ENCODE measurements at regions not wholly inside any gene's neighbourhood (a gene's known extent, or its start where the extent isn't known, plus 50 kb on each side); places are given as distances from the start of the nearest gene placed in this dataset.

DNA sequence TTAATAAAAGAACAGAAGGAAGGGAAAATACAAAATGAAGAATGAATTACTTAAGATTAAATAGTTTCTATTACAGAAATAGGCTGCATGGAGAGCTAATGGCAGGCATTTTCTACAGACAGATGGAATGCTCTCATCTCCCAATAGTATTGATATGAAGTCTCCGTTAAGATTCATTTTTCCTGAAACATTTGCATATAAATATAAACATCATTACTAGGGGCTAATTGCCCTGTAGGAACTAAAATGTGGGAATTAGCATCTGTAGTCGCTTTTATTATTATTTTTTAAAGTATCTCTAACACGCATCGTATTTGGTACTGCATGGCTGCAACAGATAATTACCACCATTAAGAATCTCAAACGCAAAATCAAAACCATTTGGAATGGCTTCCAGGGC is 2275.5 kb downstream of the MAT2B start:
- Histone ChIP-seq H3K4me2 (ENCODE audit: insufficient read depth, low read length) (no peak overlapping the region), H2AFZ (ENCODE audit: low read length) (no peak overlapping the region), H3K4me1 (ENCODE audit: insufficient read depth, low read length) (no peaks in the 10 kb centered on the region), H3K27me3 (ENCODE audit: insufficient read depth, low read length) (no peaks in the 10 kb centered on the region), H3K79me2 (ENCODE audit: insufficient read depth, low read length) (no peaks in the 10 kb centered on the region), H4K20me1 (ENCODE audit: insufficient read depth, low read length) (no peaks in the 10 kb centered on the region), H3K9me3 (ENCODE audit: low read depth, low read length) (peaks cover 2% of the 10 kb centered on the region), H3K27ac (ENCODE audit: low read depth, low read length) (no peak overlapping the region), H3K36me3 (ENCODE audit: insufficient read depth, low read length) (no peaks in the 10 kb centered on the region), H3K4me3 (ENCODE audit: insufficient read depth, low read length) (no peak overlapping the region)
- TF ChIP-seq, protein P1, sequence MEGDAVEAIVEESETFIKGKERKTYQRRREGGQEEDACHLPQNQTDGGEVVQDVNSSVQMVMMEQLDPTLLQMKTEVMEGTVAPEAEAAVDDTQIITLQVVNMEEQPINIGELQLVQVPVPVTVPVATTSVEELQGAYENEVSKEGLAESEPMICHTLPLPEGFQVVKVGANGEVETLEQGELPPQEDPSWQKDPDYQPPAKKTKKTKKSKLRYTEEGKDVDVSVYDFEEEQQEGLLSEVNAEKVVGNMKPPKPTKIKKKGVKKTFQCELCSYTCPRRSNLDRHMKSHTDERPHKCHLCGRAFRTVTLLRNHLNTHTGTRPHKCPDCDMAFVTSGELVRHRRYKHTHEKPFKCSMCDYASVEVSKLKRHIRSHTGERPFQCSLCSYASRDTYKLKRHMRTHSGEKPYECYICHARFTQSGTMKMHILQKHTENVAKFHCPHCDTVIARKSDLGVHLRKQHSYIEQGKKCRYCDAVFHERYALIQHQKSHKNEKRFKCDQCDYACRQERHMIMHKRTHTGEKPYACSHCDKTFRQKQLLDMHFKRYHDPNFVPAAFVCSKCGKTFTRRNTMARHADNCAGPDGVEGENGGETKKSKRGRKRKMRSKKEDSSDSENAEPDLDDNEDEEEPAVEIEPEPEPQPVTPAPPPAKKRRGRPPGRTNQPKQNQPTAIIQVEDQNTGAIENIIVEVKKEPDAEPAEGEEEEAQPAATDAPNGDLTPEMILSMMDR (IDR thresholded peaks at IDR 0.05; ENCODE audit: extremely low read depth, low read depth, low read length): no peak
- no peak for DNase-seq (ENCODE audit: insufficient read length, low spot score, missing footprints)

DNA sequence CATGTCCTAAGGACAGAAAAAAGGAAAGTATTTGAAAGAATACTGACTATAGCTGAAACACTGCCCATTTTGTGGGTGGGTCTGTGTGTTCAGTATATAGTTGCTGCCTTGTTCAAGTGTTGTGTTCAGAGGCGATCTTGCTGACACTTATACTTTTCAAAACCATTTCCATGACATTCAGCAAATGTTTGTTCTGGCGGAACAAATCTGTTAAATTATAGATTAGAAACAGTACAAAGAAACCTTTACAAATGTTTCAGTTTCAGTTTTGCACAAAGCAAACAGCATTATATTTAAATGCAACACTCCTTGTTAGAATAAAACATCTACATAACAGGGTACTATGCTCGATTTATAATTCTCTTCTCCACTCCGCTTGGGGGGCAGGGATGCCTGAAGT is 2276.3 kb downstream of the MAT2B start:
- Histone ChIP-seq H3K79me2 (ENCODE audit: insufficient read depth, low read length) (no peaks in the 10 kb centered on the region), H4K20me1 (ENCODE audit: insufficient read depth, low read length) (no peaks in the 10 kb centered on the region), H3K4me2 (ENCODE audit: insufficient read depth, low read length) (no peak overlapping the region), H3K4me1 (ENCODE audit: insufficient read depth, low read length) (no peaks in the 10 kb centered on the region), H3K27ac (ENCODE audit: low read depth, low read length) (no peak overlapping the region), H3K27me3 (ENCODE audit: insufficient read depth, low read length) (no peaks in the 10 kb centered on the region), H3K4me3 (ENCODE audit: insufficient read depth, low read length) (no peak overlapping the region), H2AFZ (ENCODE audit: low read length) (no peak overlapping the region), H3K9me3 (ENCODE audit: low read depth, low read length) (peaks cover 2% of the 10 kb centered on the region), H3K36me3 (ENCODE audit: insufficient read depth, low read length) (no peaks in the 10 kb centered on the region)
- TF ChIP-seq, protein P1 (IDR thresholded peaks at IDR 0.05; ENCODE audit: extremely low read depth, low read depth, low read length): no peak
- no peak for DNase-seq (ENCODE audit: insufficient read length, low spot score, missing footprints)

DNA sequence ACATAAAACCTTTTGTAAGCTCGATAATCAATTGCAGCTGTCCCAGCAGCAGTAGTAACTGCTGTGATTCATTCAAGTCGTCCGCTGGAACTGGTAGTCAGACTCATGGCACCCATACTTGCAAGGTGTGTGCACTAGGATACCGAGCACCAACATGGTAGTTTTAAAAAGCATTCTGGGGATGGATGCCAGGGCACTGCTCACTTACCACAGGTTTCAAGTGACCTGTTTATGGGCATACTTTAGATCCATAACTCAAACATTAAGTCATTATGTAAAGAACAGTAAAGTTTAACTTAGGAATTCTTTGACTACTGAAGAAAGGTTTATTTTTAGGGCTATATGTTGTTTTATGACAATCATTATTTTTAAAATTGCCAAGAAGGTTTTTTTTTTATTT is 2277.6 kb downstream of the MAT2B start:
- Histone ChIP-seq H3K9me3 (ENCODE audit: low read depth, low read length) (no peaks in the 10 kb centered on the region), H3K4me3 (ENCODE audit: insufficient read depth, low read length) (no peak overlapping the region), H3K36me3 (ENCODE audit: insufficient read depth, low read length) (no peaks in the 10 kb centered on the region), H3K4me1 (ENCODE audit: insufficient read depth, low read length) (no peaks in the 10 kb centered on the region), H3K4me2 (ENCODE audit: insufficient read depth, low read length) (no peak overlapping the region), H3K27me3 (ENCODE audit: insufficient read depth, low read length) (no peaks in the 10 kb centered on the region), H3K27ac (ENCODE audit: low read depth, low read length) (no peak overlapping the region), H2AFZ (ENCODE audit: low read length) (no peak overlapping the region), H4K20me1 (ENCODE audit: insufficient read depth, low read length) (no peaks in the 10 kb centered on the region), H3K79me2 (ENCODE audit: insufficient read depth, low read length) (no peaks in the 10 kb centered on the region)
- TF ChIP-seq, protein P1 (IDR thresholded peaks at IDR 0.05; ENCODE audit: extremely low read depth, low read depth, low read length): no peak
- no peak for DNase-seq (ENCODE audit: insufficient read length, low spot score, missing footprints)

DNA sequence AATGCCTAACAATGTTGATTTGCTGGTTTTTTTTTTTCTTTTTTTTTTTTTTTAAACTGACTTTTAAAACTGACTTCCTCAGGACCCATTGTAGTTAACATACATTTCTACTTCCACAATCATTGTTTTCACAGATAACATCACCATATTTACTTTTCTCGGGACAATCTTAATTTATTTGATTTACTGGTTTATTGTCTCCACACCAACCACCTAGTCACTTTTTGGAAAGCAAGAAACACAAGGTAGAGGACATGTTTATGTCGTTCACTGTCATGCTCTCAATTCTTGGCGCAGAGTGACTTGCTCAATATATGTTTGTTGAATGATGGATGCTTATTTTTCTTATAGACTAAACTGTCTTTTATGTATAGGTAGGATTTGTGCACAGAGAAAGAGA is 2280.7 kb downstream of the MAT2B start:
- Histone ChIP-seq H3K4me2 (ENCODE audit: insufficient read depth, low read length) (no peak overlapping the region), H3K79me2 (ENCODE audit: insufficient read depth, low read length) (no peaks in the 10 kb centered on the region), H3K36me3 (ENCODE audit: insufficient read depth, low read length) (no peaks in the 10 kb centered on the region), H3K27me3 (ENCODE audit: insufficient read depth, low read length) (no peaks in the 10 kb centered on the region), H3K27ac (ENCODE audit: low read depth, low read length) (no peak overlapping the region), H3K4me1 (ENCODE audit: insufficient read depth, low read length) (no peaks in the 10 kb centered on the region), H4K20me1 (ENCODE audit: insufficient read depth, low read length) (no peaks in the 10 kb centered on the region), H2AFZ (ENCODE audit: low read length) (no peak overlapping the region), H3K9me3 (ENCODE audit: low read depth, low read length) (no peaks in the 10 kb centered on the region), H3K4me3 (ENCODE audit: insufficient read depth, low read length) (no peak overlapping the region)
- no peak for DNase-seq (ENCODE audit: insufficient read length, low spot score, missing footprints)
- TF ChIP-seq, protein P1 (IDR thresholded peaks at IDR 0.05; ENCODE audit: extremely low read depth, low read depth, low read length): no peak
